Fibroblast of the aortic adventitia (primary cell): ENCODE measurements at regions not wholly inside any gene's neighbourhood (a gene's known extent, or its start where the extent isn't known, plus 50 kb on each side); places are given as distances from the start of the nearest gene placed in this dataset.

Experiments
- DNase-seq: peaks from one replicate; pipeline ENCODE4 v3.0.0-alpha.2; 2010; ENCODE audit warnings: low read depth
- H3K4me3 ChIP-seq: 2 replicates; pipeline ENCODE4 v1.5.1; 2011; ENCODE audit warnings: low read depth, mild to moderate bottlenecking, control low read depth, low read length, moderate library complexity
- CTCF ChIP-seq: IDR thresholded peaks from 2 replicates; pipeline ENCODE4 v1.5.1; 2011; ENCODE audit warnings: mild to moderate bottlenecking, low read length, control low read depth, inconsistent platforms; ENCODE audit not compliant: insufficient read depth

- DNase-seq = peak; percentile 33
- no peak overlapping the region for H3K4me3 ChIP-seq
- no peak for TF ChIP-seq CTCF
Observed at GRCh38 chr2:41900101-41900577, 147.7 kb upstream of the PKDCC start.

- no peak for TF ChIP-seq CTCF
- no peak overlapping the region for H3K4me3 ChIP-seq
- no peak for DNase-seq
Observed at GRCh38 chr2:41902897-41903296, 144.9 kb upstream of the PKDCC start.

GRCh38 chr2:41903474-41904135, 144.2 kb upstream of the PKDCC start:
- peak; percentile 51 for DNase-seq
- TF ChIP-seq CTCF = no peak
- H3K4me3 ChIP-seq = no peak overlapping the region

GRCh38 chr2:41904459-41904858, 143.4 kb upstream of the PKDCC start:
- no peak for TF ChIP-seq CTCF
- no peak overlapping the region for H3K4me3 ChIP-seq
- DNase-seq = no peak

GRCh38 chr2:41905597-41906337, 142.1 kb upstream of the PKDCC start:
- TF ChIP-seq CTCF = no peak
- H3K4me3 ChIP-seq = no peak overlapping the region
- DNase-seq = no peak

GRCh38 chr2:41906338-41906725, 141.5 kb upstream of the PKDCC start:
- peak; percentile 25 for DNase-seq
- no peak overlapping the region for H3K4me3 ChIP-seq
- TF ChIP-seq CTCF = no peak
